ENCODE measurements at regions not wholly inside any gene's neighbourhood (a gene's known extent, or its start where the extent isn't known, plus 50 kb on each side); places are given as distances from the start of the nearest gene placed in this dataset.

DNA sequence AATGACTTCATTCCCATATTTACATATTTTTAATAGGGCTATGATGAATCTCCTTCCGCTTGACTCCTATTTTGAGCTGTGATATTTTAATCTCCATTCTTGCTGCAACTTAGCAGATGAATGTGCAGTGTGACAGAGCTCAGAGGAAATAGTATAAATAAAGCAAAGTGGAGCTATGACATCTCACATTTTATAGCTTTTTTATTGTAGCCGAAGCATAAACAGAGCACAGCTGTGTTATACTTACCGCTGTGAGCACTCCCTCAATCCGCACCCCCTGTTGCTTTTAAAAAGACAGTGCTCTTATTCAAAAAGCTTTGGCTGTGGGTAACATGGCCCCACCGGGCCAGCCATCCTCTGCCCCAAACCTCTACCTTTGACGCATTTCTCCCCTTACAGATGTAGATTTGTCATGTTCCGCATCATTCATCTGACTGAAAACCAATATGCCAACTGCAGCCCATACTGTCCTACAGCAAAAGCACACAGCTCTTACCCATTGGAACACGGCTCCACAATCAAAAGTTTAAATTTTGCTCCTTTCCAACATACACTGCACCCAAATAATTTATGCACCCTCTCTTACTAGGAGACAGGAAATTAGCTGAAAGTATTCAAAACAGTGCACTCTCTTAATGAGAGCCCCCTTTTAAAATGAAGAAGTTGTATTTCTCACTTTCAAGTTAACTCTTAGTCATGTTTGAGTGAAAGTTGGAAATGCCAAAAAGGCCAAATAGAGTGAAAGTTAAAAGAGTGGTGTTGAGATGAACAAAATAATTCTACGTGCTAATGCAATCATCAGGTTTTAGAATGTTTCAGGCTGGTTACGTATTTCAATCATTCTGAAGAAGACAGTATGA is 429.3 kb upstream of the SOX5 start:
- TF ChIP-seq CTCF (IDR thresholded peaks at IDR 0.05) (no peak), POLR2A (IDR thresholded peaks at IDR 0.05) (no peak)
